ENCODE measurements at regions not wholly inside any gene's neighbourhood (a gene's known extent, or its start where the extent isn't known, plus 50 kb on each side); places are given as distances from the start of the nearest gene placed in this dataset.

DNA sequence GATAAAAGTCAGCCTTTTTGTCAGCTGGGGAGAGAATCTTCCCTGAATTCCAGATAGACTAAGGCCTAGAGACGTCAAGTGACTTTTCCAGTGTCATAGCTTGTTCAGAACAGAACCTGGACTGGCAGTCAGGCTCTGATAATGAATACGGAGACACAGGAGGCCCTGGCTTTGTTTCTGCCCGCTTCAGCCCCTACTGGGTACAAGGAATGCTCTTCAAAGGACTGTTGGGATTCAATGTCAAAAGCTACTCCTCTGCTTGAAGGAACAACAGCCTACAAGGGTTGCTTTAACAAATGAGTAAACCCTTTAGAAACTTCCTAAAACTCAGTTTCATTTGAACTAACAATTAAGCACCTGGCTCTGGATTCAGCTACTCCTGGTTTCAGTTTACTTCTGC lies 412.3 kb downstream of the OXSM start:
- 70 to 75% methylated on average over 3 of the region's 3 CpGs for WGBS, 2 donors
- DNase-seq, result no peak
- H3K27ac ChIP-seq, result no peak overlapping the region
- H3K27me3 ChIP-seq, result no peaks in the 10 kb centered on the region
- H3K4me1 ChIP-seq, result no peaks in the 10 kb centered on the region
- intact Hi-C loops (cut with DNase I; ENCODE audit: low total_unique reads), result no loop called here
- no peak for TF ChIP-seq POLR2A (IDR thresholded peaks at IDR 0.05)
- TF ChIP-seq, protein P1, sequence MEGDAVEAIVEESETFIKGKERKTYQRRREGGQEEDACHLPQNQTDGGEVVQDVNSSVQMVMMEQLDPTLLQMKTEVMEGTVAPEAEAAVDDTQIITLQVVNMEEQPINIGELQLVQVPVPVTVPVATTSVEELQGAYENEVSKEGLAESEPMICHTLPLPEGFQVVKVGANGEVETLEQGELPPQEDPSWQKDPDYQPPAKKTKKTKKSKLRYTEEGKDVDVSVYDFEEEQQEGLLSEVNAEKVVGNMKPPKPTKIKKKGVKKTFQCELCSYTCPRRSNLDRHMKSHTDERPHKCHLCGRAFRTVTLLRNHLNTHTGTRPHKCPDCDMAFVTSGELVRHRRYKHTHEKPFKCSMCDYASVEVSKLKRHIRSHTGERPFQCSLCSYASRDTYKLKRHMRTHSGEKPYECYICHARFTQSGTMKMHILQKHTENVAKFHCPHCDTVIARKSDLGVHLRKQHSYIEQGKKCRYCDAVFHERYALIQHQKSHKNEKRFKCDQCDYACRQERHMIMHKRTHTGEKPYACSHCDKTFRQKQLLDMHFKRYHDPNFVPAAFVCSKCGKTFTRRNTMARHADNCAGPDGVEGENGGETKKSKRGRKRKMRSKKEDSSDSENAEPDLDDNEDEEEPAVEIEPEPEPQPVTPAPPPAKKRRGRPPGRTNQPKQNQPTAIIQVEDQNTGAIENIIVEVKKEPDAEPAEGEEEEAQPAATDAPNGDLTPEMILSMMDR (IDR thresholded peaks at IDR 0.05), result no peak
- no peak overlapping the region for H3K4me3 ChIP-seq
- no peaks in the 10 kb centered on the region for H3K36me3 ChIP-seq (ENCODE audit: low read depth, missing control alignments)
- no peaks in the 10 kb centered on the region for H3K9me3 ChIP-seq

GRCh38 chr3:26205475-26205874 lies 415.6 kb downstream of the OXSM start:
- H3K9me3 ChIP-seq, result no peaks in the 10 kb centered on the region
- 93 to 100% methylated on average over 1 of the region's 1 CpG for WGBS, 2 donors
- TF ChIP-seq, protein P1 (IDR thresholded peaks at IDR 0.05), result no peak
- TF ChIP-seq POLR2A (IDR thresholded peaks at IDR 0.05), result no peak
- DNase-seq, result no peak
- intact Hi-C loops (cut with DNase I; ENCODE audit: low total_unique reads), result no loop called here
- H3K4me3 ChIP-seq, result no peak overlapping the region
- H3K4me1 ChIP-seq, result no peaks in the 10 kb centered on the region
- no peaks in the 10 kb centered on the region for H3K27me3 ChIP-seq
- H3K27ac ChIP-seq, result no peak overlapping the region
- H3K36me3 ChIP-seq (ENCODE audit: low read depth, missing control alignments), result no peaks in the 10 kb centered on the region

GRCh38 chr3:26208201-26208600 lies 414.4 kb upstream of the LRRC3B start:
- no peak for DNase-seq
- intact Hi-C loops (cut with DNase I; ENCODE audit: low total_unique reads), result no loop called here
- Histone ChIP-seq H3K36me3 (ENCODE audit: low read depth, missing control alignments) (no peaks in the 10 kb centered on the region), H3K4me1 (no peaks in the 10 kb centered on the region), H3K4me3 (no peak overlapping the region), H3K9me3 (no peaks in the 10 kb centered on the region), H3K27me3 (no peaks in the 10 kb centered on the region), H3K27ac (no peak overlapping the region)
- no peak for TF ChIP-seq POLR2A (IDR thresholded peaks at IDR 0.05)
- TF ChIP-seq, protein P1 (IDR thresholded peaks at IDR 0.05), result no peak
- WGBS, 2 donors, result 85 to 88% methylated on average over 4 of the region's 4 CpGs

- DNase-seq, result no peak
- no peak for TF ChIP-seq POLR2A (IDR thresholded peaks at IDR 0.05)
- TF ChIP-seq, protein P1 (IDR thresholded peaks at IDR 0.05), result no peak
- intact Hi-C loops (cut with DNase I; ENCODE audit: low total_unique reads), result no loop called here
- no peaks in the 10 kb centered on the region for H3K36me3 ChIP-seq (ENCODE audit: low read depth, missing control alignments)
- no peak overlapping the region for H3K4me3 ChIP-seq
- H3K9me3 ChIP-seq, result no peaks in the 10 kb centered on the region
- H3K27me3 ChIP-seq, result no peaks in the 10 kb centered on the region
- H3K27ac ChIP-seq, result no peak overlapping the region
- WGBS, 2 donors, result 54 to 70% methylated on average over 2 of the region's 2 CpGs
- no peaks in the 10 kb centered on the region for H3K4me1 ChIP-seq
Observed at GRCh38 chr3:26229801-26230200, 392.8 kb upstream of the LRRC3B start.

DNA sequence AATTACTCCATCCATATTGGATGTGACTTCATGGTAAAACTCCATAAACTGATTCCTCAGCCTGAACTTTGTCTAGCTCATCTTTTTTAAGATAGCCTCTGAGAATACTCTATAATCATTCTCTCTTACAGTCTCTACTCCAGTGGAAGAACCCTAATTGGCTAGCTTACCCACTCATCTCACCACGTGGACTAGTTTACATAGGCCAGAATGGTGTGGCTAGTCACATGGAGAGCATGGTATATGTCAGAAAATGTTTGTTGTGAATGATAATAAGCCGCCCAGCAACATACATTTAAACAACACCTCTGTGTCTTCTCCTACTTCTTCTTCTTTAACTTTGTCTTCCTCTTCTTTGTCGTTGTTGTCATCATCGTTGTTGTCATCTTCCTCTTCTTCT lies 389.2 kb upstream of the LRRC3B start:
- no peaks in the 10 kb centered on the region for H3K9me3 ChIP-seq
- H3K27ac ChIP-seq, result no peak overlapping the region
- H3K36me3 ChIP-seq (ENCODE audit: low read depth, missing control alignments), result no peaks in the 10 kb centered on the region
- no peak for TF ChIP-seq POLR2A (IDR thresholded peaks at IDR 0.05)
- TF ChIP-seq, protein P1 (IDR thresholded peaks at IDR 0.05), result no peak
- DNase-seq, result no peak
- intact Hi-C loops (cut with DNase I; ENCODE audit: low total_unique reads), result no loop called here
- no peaks in the 10 kb centered on the region for H3K4me1 ChIP-seq
- no peak overlapping the region for H3K4me3 ChIP-seq
- WGBS, 2 donors, result 78 to 87% methylated on average over 4 of the region's 4 CpGs
- no peaks in the 10 kb centered on the region for H3K27me3 ChIP-seq

Data from testis (tissue), 2 donors.